ENCODE measurements at regions not wholly inside any gene's neighbourhood (a gene's known extent, or its start where the extent isn't known, plus 50 kb on each side); places are given as distances from the start of the nearest gene placed in this dataset.
"Not testable (repeated sequence)": the region's sequence is repeated elsewhere in the genome, so short reads cannot be mapped to it uniquely, and the experiment has no call there.

GRCh38 chr11:130526846-130527245 is 78.4 kb downstream of the ADAMTS15 start:
- DNase-seq = no peak

DNA sequence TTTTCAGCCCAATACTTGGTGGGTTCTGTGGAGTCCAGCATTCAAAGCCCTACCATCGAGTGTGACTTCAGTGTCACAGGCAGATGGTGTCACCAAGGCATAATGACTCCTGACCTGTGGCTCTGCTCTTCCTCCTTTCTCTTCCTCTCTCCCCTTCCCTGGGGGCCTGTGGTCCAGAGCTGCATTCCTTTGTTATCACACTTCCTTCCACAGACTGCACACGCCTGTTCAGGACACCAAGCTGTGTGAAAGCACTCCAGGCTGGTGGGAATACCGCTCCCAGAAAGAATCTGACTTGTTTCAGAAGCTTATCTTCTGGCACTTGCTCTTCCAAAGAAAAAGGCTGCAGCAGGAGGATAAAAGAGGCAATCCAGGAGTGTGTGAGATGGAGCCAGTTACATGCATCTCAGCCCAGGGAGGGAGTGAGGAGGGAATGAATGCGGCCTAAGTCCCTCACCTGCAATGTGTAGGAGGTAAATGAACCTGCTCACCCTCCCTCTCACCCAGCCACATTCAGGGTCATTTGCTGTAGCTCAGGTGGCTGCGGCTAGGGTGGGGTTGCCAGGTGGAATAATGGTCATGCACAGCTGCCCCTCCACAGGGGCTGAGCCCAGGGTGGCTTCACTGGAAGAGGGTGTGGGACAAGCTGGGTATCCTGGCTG is 79.3 kb downstream of the ADAMTS15 start:
- DNase-seq = no peak

- DNase-seq = no peak
Measured at GRCh38 chr11:130528298-130529261, 80.1 kb downstream of the ADAMTS15 start.

DNA sequence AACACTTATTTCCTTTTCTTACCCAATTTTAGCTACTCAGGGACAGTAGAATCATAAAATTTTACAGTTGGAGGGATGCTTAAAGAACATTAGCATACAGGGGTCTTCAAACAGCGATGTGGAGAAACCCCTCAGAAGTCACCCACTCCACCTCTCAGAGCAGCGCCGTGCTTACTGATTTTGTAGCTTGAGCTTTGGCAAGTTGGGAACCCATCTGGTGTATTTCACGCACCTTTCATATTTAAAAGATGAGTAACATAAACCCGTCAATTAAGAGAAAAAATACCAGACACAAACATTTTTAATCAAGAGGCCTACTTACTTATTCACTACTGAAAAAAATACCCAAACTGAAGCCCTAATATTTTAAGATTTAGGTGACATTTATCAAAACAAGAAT is 80.9 kb downstream of the ADAMTS15 start:
- DNase-seq = no peak

- DNase-seq = no peak
Measured at GRCh38 chr11:130531061-130531460, 82.6 kb downstream of the ADAMTS15 start.

DNA sequence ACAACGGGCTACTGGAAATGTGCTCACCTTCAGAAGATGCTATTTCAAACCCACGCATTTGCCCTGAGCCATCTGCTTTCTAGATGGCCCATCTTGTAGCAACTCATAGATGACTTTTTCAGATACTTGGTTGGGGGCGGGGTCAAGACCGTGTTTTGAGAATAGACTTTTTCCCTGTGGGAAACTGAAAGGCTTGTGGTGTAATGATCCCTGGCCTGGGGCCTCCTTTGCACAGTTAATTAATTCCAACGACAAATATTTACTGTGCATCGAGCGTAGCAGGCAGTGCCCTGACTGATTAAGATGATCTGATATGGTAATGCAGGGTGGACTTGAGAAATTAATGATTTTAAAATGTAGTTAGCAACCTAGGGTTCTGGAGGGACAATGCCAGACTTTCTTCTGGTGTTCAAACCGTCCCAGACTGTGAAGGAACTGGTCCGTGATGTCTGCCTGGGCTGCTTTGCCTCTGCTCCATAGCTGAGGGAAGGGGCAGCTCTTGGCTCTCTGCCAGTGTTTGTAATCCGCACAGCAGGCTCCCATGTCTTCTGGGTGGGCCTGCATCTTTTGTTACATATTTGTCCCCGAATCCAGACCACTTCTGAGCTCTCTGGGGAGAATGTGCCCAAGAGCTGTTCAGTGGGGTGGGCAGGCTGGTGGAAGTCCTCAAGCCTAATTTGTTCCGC is 84.8 kb downstream of the ADAMTS15 start:
- DNase-seq = no peak

GRCh38 chr11:130533871-130534270 is 85.4 kb downstream of the ADAMTS15 start:
- no peak for DNase-seq

GRCh38 chr11:130534551-130534950 is 86.1 kb downstream of the ADAMTS15 start:
- no peak for DNase-seq

DNA sequence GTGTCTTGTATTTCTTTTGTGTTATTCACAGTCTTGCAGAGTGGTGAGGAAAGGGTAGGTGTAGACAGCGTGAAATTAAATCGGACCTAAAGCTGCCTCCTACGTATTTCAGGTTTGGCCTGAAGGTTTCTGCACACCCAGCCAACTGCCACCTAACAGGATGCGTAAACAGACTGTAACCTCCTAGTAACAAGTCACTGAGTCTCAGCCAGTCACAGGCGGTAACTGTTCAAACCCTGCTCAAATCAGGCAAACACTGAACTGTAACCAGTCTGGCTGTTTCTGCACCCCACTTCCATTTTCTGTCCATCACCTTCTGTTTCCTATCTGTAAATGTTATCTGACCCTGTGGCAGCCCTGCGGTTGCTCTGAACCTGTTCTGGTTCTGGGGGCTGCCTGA is 87.1 kb downstream of the ADAMTS15 start:
- DNase-seq = no peak

- no peak for DNase-seq
Measured at GRCh38 chr11:130536106-130537040, 87.9 kb downstream of the ADAMTS15 start.

- DNase-seq = not testable (repeated sequence)
Measured at GRCh38 chr11:130539680-130540079, 91.2 kb downstream of the ADAMTS15 start.

DNA sequence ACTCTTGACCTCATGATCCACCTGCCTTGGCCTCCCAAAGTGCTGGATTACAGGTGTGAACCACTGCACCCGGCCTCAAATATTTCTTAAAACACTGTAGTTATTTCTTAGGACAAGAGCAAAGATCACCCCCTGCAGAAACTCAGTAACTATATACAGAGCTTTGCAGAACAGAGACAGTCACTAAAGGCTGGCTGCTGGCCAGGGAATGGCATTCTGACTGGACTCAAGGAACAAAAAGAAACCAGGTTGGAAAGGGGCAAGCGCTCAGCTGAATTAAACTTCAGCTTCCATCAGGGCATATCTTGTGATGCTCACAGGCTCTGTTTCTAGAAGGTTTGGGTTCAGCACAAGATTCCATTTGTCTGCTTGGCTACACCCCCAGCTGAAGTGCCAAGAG is 95.8 kb downstream of the ADAMTS15 start:
- DNase-seq = no peak

GRCh38 chr11:130545449-130546072 is 97.1 kb downstream of the ADAMTS15 start:
- no peak for DNase-seq

GRCh38 chr11:130546438-130546837 is 98.0 kb downstream of the ADAMTS15 start:
- DNase-seq = no peak

- DNase-seq = no peak
Measured at GRCh38 chr11:130546901-130547694, 98.7 kb downstream of the ADAMTS15 start.

- no peak for DNase-seq
Measured at GRCh38 chr11:130547761-130548490, 99.5 kb downstream of the ADAMTS15 start.

DNA sequence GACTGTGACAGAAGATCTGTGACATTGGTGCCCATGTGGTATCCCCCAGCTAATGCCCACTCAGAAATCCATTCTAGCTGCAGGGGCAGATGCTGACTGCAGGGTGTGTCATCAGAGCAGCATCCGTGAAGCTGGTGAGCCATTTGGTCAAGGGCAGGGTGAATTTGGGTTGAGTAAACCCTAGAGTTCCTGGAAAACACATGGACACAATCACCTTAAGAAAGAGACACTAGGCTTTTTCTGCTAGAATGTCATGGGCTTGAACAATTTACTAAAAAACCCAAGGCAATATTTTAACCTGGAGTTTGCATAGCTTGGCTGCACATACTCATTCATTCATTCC is 100.0 kb downstream of the ADAMTS15 start:
- DNase-seq = no peak

- DNase-seq = no peak
Measured at GRCh38 chr11:130549393-130549999, 101.1 kb downstream of the ADAMTS15 start.

- DNase-seq = no peak
Measured at GRCh38 chr11:130550150-130550549, 101.7 kb downstream of the ADAMTS15 start.

- DNase-seq = no peak
Measured at GRCh38 chr11:130550984-130551383, 102.5 kb downstream of the ADAMTS15 start.
